ENCODE measurements at regions not wholly inside any gene's neighbourhood (a gene's known extent, or its start where the extent isn't known, plus 50 kb on each side); places are given as distances from the start of the nearest gene placed in this dataset.

GRCh38 chrX:79266702-79267101 is 100.4 kb downstream of the ITM2A start:
- TF ChIP-seq CTCF (IDR thresholded peaks at IDR 0.05; ENCODE audit: borderline replicate concordance, extremely low read depth, low read length, poor library complexity, severe bottlenecking) (no peak), EZH2 (IDR thresholded peaks at IDR 0.05; ENCODE audit: borderline replicate concordance, low read depth, low read length, severe bottlenecking) (no peak)

Data from DND-41 (cell line).